Activated CD4-positive, alpha-beta T cell treated with anti-CD3 and anti-CD28 coated beads for 36 hours (primary cell): ENCODE measurements at regions not wholly inside any gene's neighbourhood (a gene's known extent, or its start where the extent isn't known, plus 50 kb on each side); places are given as distances from the start of the nearest gene placed in this dataset.

ENCODE experiments used
- ATAC-seq: fragments of 200-7000 bp; cut with Tn5 transposase; one replicate; pipeline ENCODE4 v1.10.0; 2021; ENCODE audit warnings: mild to moderate bottlenecking, moderate library complexity
- CTCF ChIA-PET: fragments of 350-600 bp; sonication (Branson Sonifier 250); formaldehyde crosslinking; loops from one replicate; lab custom pipeline; 2021; ENCODE audit warnings: antibody characterized with exemption; lab: Charles Lee
- POLR2A ChIA-PET: fragments of 350-600 bp; sonication (Branson Sonifier 250); formaldehyde crosslinking; loops from one replicate; lab custom pipeline; 2021; ENCODE audit warnings: antibody characterized with exemption, inconsistent platforms; lab: Charles Lee
- DNase-seq: peaks from one replicate; pipeline ENCODE4 v3.0.0-alpha.2; 2020
- H3K27ac Mint-ChIP-seq: one replicate; pipeline ENCODE4 v1.8.0; 2021; ENCODE audit warnings: mixed read lengths
- H3K27me3 Mint-ChIP-seq: one replicate; pipeline ENCODE4 v1.8.0; 2021; ENCODE audit warnings: mixed read lengths
- H3K36me3 Mint-ChIP-seq: one replicate; pipeline ENCODE4 v1.8.0; 2021; ENCODE audit warnings: low read depth, mixed read lengths
- H3K4me1 Mint-ChIP-seq: one replicate; pipeline ENCODE4 v1.8.0; 2021; ENCODE audit warnings: mixed read lengths
- H3K4me3 Mint-ChIP-seq: one replicate; pipeline ENCODE4 v1.8.0; 2021; ENCODE audit warnings: mild to moderate bottlenecking, moderate library complexity, mixed read lengths
- H3K9me3 Mint-ChIP-seq: one replicate; pipeline ENCODE4 v1.8.0; 2021; ENCODE audit warnings: low read depth, mixed read lengths
- intact Hi-C, 2 experiments: fragments of 100-400 bp; cut with DNase I in 1 of 2; cut with micrococcal nuclease in 1 of 2; formaldehyde crosslinking; loops; one replicate each; pipeline versions ENCODE4 v1.14.2 to v1.15.1; 2022 to 2024; cut with DNase I, micrococcal nuclease

GRCh38 chr11:106217456-106217855 lies 140.0 kb downstream of the AASDHPPT start:
- H3K9me3 Mint-ChIP-seq = peaks cover 9% of the 10 kb centered on the region
- no peak for ATAC-seq
- CTCF ChIA-PET = no interaction called here
- no peak for DNase-seq
- POLR2A ChIA-PET = no interaction called here
- intact Hi-C loops = no loop called here
- H3K36me3 Mint-ChIP-seq = no peaks in the 10 kb centered on the region
- no peaks in the 10 kb centered on the region for H3K4me1 Mint-ChIP-seq
- no peak overlapping the region for H3K27ac Mint-ChIP-seq
- H3K27me3 Mint-ChIP-seq = no peaks in the 10 kb centered on the region
- H3K4me3 Mint-ChIP-seq = no peak overlapping the region

- no peaks in the 10 kb centered on the region for H3K27me3 Mint-ChIP-seq
- peaks cover 14% of the 10 kb centered on the region for H3K9me3 Mint-ChIP-seq
- intact Hi-C loops = no loop called here
- no peak overlapping the region for H3K27ac Mint-ChIP-seq
- H3K4me3 Mint-ChIP-seq = no peak overlapping the region
- ChIA-PET CTCF (no interaction called here), POLR2A (no interaction called here)
- H3K36me3 Mint-ChIP-seq = no peaks in the 10 kb centered on the region
- ATAC-seq (no peak), DNase-seq (no peak)
- H3K4me1 Mint-ChIP-seq = no peaks in the 10 kb centered on the region
Observed at GRCh38 chr11:106218106-106218505, 140.6 kb downstream of the AASDHPPT start.

GRCh38 chr11:106222626-106223025 lies 145.2 kb downstream of the AASDHPPT start:
- POLR2A ChIA-PET = no interaction called here
- intact Hi-C loops = no loop called here
- peaks cover 21% of the 10 kb centered on the region for H3K9me3 Mint-ChIP-seq
- H3K27me3 Mint-ChIP-seq = no peaks in the 10 kb centered on the region
- no peaks in the 10 kb centered on the region for H3K4me1 Mint-ChIP-seq
- DNase-seq (no peak), ATAC-seq (no peak)
- no peaks in the 10 kb centered on the region for H3K36me3 Mint-ChIP-seq
- H3K4me3 Mint-ChIP-seq = no peak overlapping the region
- no peak overlapping the region for H3K27ac Mint-ChIP-seq
- CTCF ChIA-PET = interaction anchor here (0.6 kb wide), 1 partner anchor 733 kb away, joined by 3 read pairs; no protein-coding TSS in a partner anchor

GRCh38 chr11:106224172-106224571 lies 146.7 kb downstream of the AASDHPPT start:
- CTCF ChIA-PET = no interaction called here
- H3K27ac Mint-ChIP-seq = no peak overlapping the region
- H3K4me1 Mint-ChIP-seq = no peaks in the 10 kb centered on the region
- ATAC-seq (no peak), DNase-seq (no peak)
- H3K36me3 Mint-ChIP-seq = no peaks in the 10 kb centered on the region
- peaks cover 27% of the 10 kb centered on the region for H3K9me3 Mint-ChIP-seq
- H3K27me3 Mint-ChIP-seq = no peaks in the 10 kb centered on the region
- intact Hi-C loops = no loop called here
- POLR2A ChIA-PET = no interaction called here
- no peak overlapping the region for H3K4me3 Mint-ChIP-seq

- Mint-ChIP-seq H3K27ac (no peak overlapping the region), H3K36me3 (no peaks in the 10 kb centered on the region), H3K9me3 (peaks cover 14% of the 10 kb centered on the region), H3K4me3 (no peak overlapping the region), H3K27me3 (no peaks in the 10 kb centered on the region), H3K4me1 (no peaks in the 10 kb centered on the region)
- ATAC-seq = no peak
- intact Hi-C loops = no loop called here
- CTCF ChIA-PET = no interaction called here
- POLR2A ChIA-PET = no interaction called here
- DNase-seq = no peak
Observed at GRCh38 chr11:106228996-106229395, 151.5 kb downstream of the AASDHPPT start.

GRCh38 chr11:106231591-106231990 lies 154.1 kb downstream of the AASDHPPT start:
- no peak for DNase-seq
- no peak for ATAC-seq
- no peak overlapping the region for H3K4me3 Mint-ChIP-seq
- ChIA-PET POLR2A (no interaction called here), CTCF (no interaction called here)
- no peaks in the 10 kb centered on the region for H3K36me3 Mint-ChIP-seq
- no peak overlapping the region for H3K27ac Mint-ChIP-seq
- intact Hi-C loops = no loop called here
- H3K9me3 Mint-ChIP-seq = peaks cover 14% of the 10 kb centered on the region
- H3K27me3 Mint-ChIP-seq = no peaks in the 10 kb centered on the region
- H3K4me1 Mint-ChIP-seq = no peaks in the 10 kb centered on the region

- ATAC-seq = no peak
- DNase-seq = no peak
- Mint-ChIP-seq H3K9me3 (peaks cover 12% of the 10 kb centered on the region), H3K4me3 (no peak overlapping the region), H3K36me3 (no peaks in the 10 kb centered on the region), H3K27me3 (no peaks in the 10 kb centered on the region), H3K27ac (no peak overlapping the region), H3K4me1 (no peaks in the 10 kb centered on the region)
- intact Hi-C loops = no loop called here
- ChIA-PET CTCF (no interaction called here), POLR2A (no interaction called here)
Observed at GRCh38 chr11:106233191-106233590, 155.7 kb downstream of the AASDHPPT start.

- H3K4me3 Mint-ChIP-seq = no peak overlapping the region
- H3K4me1 Mint-ChIP-seq = no peaks in the 10 kb centered on the region
- ATAC-seq (no peak), DNase-seq (no peak)
- ChIA-PET CTCF (no interaction called here), POLR2A (no interaction called here)
- intact Hi-C loops = no loop called here
- no peak overlapping the region for H3K27ac Mint-ChIP-seq
- H3K27me3 Mint-ChIP-seq = no peaks in the 10 kb centered on the region
- peaks cover 7% of the 10 kb centered on the region for H3K9me3 Mint-ChIP-seq
- H3K36me3 Mint-ChIP-seq = no peaks in the 10 kb centered on the region
Observed at GRCh38 chr11:106234794-106235193, 157.3 kb downstream of the AASDHPPT start.

- no peak for ATAC-seq
- H3K9me3 Mint-ChIP-seq = no peaks in the 10 kb centered on the region
Observed at GRCh38 chr11:106236295-106236694, 158.8 kb downstream of the AASDHPPT start.

GRCh38 chr11:106238704-106239360 lies 161.4 kb downstream of the AASDHPPT start:
- intact Hi-C loops = no loop called here
- POLR2A ChIA-PET = no interaction called here
- H3K4me3 Mint-ChIP-seq = no peak overlapping the region
- ATAC-seq (no peak), DNase-seq (no peak)
- CTCF ChIA-PET = interaction anchor here (1.2 kb wide), 1 partner anchor 11 kb away, joined by 3 read pairs; no protein-coding TSS in a partner anchor
- no peak overlapping the region for H3K27ac Mint-ChIP-seq
- no peaks in the 10 kb centered on the region for H3K27me3 Mint-ChIP-seq
- H3K9me3 Mint-ChIP-seq = no peaks in the 10 kb centered on the region
- no peaks in the 10 kb centered on the region for H3K4me1 Mint-ChIP-seq
- no peaks in the 10 kb centered on the region for H3K36me3 Mint-ChIP-seq

More at GRCh38 chr11:106236295-106236694, 158.8 kb downstream of the AASDHPPT start:
- Mint-ChIP-seq H3K27me3 (no peaks in the 10 kb centered on the region), H3K27ac (no peak overlapping the region), H3K4me3 (no peak overlapping the region), H3K36me3 (no peaks in the 10 kb centered on the region), H3K4me1 (no peaks in the 10 kb centered on the region)
- ChIA-PET POLR2A (no interaction called here), CTCF (no interaction called here)
- intact Hi-C loops = no loop called here
- DNase-seq = no peak

- CTCF ChIA-PET = no interaction called here
- Mint-ChIP-seq H3K27ac (no peak overlapping the region), H3K27me3 (no peaks in the 10 kb centered on the region), H3K9me3 (peaks cover 11% of the 10 kb centered on the region), H3K4me3 (no peak overlapping the region), H3K4me1 (no peaks in the 10 kb centered on the region), H3K36me3 (no peaks in the 10 kb centered on the region)
- DNase-seq (no peak), ATAC-seq (no peak)
- POLR2A ChIA-PET = no interaction called here
- intact Hi-C loops = no loop called here
Observed at GRCh38 chr11:106241601-106242257, 164.3 kb downstream of the AASDHPPT start.

GRCh38 chr11:106242718-106243415 lies 165.4 kb downstream of the AASDHPPT start:
- Mint-ChIP-seq H3K36me3 (no peaks in the 10 kb centered on the region), H3K27me3 (no peaks in the 10 kb centered on the region), H3K9me3 (peaks cover 13% of the 10 kb centered on the region), H3K4me3 (no peak overlapping the region), H3K4me1 (no peaks in the 10 kb centered on the region), H3K27ac (no peak overlapping the region)
- ChIA-PET POLR2A (no interaction called here), CTCF (no interaction called here)
- intact Hi-C loops = no loop called here
- DNase-seq (no peak), ATAC-seq (no peak)
